IMR-90 (cell line): ENCODE measurements at regions not wholly inside any gene's neighbourhood (a gene's known extent, or its start where the extent isn't known, plus 50 kb on each side); places are given as distances from the start of the nearest gene placed in this dataset.

Experiments used
- ATAC-seq: fragments of 200-7000 bp; cut with Tn5 transposase; 2 replicates; pipeline ENCODE4 v1.9.1; 2020; ENCODE audit warnings: low read depth, mild to moderate bottlenecking, moderate library complexity
- BruUV-seq: library from RNA; stranded (reverse); fragments of 400-500 nt; replicated peaks from 2 replicates; lab custom pipeline; 2021; lab: Mats Ljungman, UMichigan
- CTCF ChIA-PET: fragments of 300-600 bp; formaldehyde crosslinking; extraction: SDS; loops from one replicate; lab custom pipeline; 2021; ENCODE audit warnings: antibody characterized with exemption; lab: Yijun Ruan, JAX
- POLR2A ChIA-PET: fragments of 300-600 bp; sonication (Branson Sonifier 250); formaldehyde crosslinking; loops from one replicate; lab custom pipeline; 2022; ENCODE audit warnings: antibody characterized with exemption; ENCODE audit not compliant: unreplicated experiment; lab: Charles Lee
- DNase-seq: peaks from one replicate; pipeline ENCODE4 v3.0.0; 2013
- H2AFZ ChIP-seq: replicated peaks from 2 replicates; pipeline ENCODE3; 2013; ENCODE audit warnings: low read length, mild to moderate bottlenecking; ENCODE audit not compliant: poor library complexity
- H2AK5ac ChIP-seq: 2 replicates; pipeline ENCODE4 v1.6.1; 2013; ENCODE audit warnings: low read depth, low read length, inconsistent platforms
- H2AK9ac ChIP-seq: replicated peaks from 2 replicates; pipeline ENCODE3; 2013; ENCODE audit warnings: mild to moderate bottlenecking, low read depth, low read length, moderate library complexity; ENCODE audit not compliant: poor library complexity
- H2BK120ac ChIP-seq: 2 replicates; pipeline ENCODE4 v1.6.1; 2013; ENCODE audit warnings: low read depth, low read length, inconsistent platforms
- H2BK15ac ChIP-seq: 3 replicates; pipeline ENCODE4 v1.6.1; 2013; ENCODE audit warnings: low read depth, low read length, inconsistent platforms
- H2BK20ac ChIP-seq: 2 replicates; pipeline ENCODE4 v1.6.1; 2013; ENCODE audit warnings: low read depth, mild to moderate bottlenecking, inconsistent platforms, low read length, moderate library complexity
- H2BK5ac ChIP-seq: 2 replicates; pipeline ENCODE4 v1.6.1; 2013; ENCODE audit warnings: mild to moderate bottlenecking, low read depth, low read length, inconsistent platforms; ENCODE audit not compliant: poor library complexity, severe bottlenecking
- H3K14ac ChIP-seq: replicated peaks from 2 replicates; pipeline ENCODE4 v1.6.1; 2013; ENCODE audit warnings: low read depth, low read length, inconsistent platforms
- H3K18ac ChIP-seq: 2 replicates; pipeline ENCODE4 v1.6.1; 2013; ENCODE audit warnings: low read depth, low read length, control low read depth
- H3K23ac ChIP-seq: 2 replicates; pipeline ENCODE4 v1.6.1; 2013; ENCODE audit warnings: low read depth, low read length, inconsistent platforms
- H3K27ac ChIP-seq: 2 replicates; pipeline ENCODE4 v1.5.1; 2013; ENCODE audit warnings: mild to moderate bottlenecking, control low read depth, low read length; ENCODE audit not compliant: insufficient read depth
- H3K27me3 ChIP-seq: 2 replicates; pipeline ENCODE4 v1.6.1; 2013; ENCODE audit warnings: low read length; ENCODE audit not compliant: control insufficient read depth, insufficient read depth
- H3K36me3 ChIP-seq: 2 replicates; pipeline ENCODE4 v1.6.1; 2013; ENCODE audit warnings: low read length, mixed read lengths; ENCODE audit not compliant: control insufficient read depth, insufficient read depth
- H3K4ac ChIP-seq: 2 replicates; pipeline ENCODE4 v1.6.1; 2013; ENCODE audit warnings: low read depth, low read length, inconsistent platforms
- H3K4me1 ChIP-seq: 2 replicates; pipeline ENCODE4 v1.6.1; 2013; ENCODE audit warnings: low read length, mixed read lengths; ENCODE audit not compliant: control insufficient read depth, insufficient read depth
- H3K4me2 ChIP-seq: 2 replicates; pipeline ENCODE4 v1.6.1; 2013; ENCODE audit warnings: low read depth, mild to moderate bottlenecking, control low read depth, low read length, moderate library complexity
- H3K4me3 ChIP-seq: 2 replicates; pipeline ENCODE4 v1.5.1; 2013; ENCODE audit warnings: low read depth, mild to moderate bottlenecking, control low read depth, low read length, moderate library complexity; ENCODE audit not compliant: insufficient read depth
- H3K56ac ChIP-seq: 2 replicates; pipeline ENCODE4 v1.6.1; 2013; ENCODE audit warnings: low read length, inconsistent platforms; ENCODE audit not compliant: insufficient read depth; ENCODE audit errors: extremely low read depth
- H3K79me1 ChIP-seq, 2 experiments: 2 replicates each; pipeline ENCODE4 v1.6.1; 2013; ENCODE audit warnings: low read length in 2 of 2, inconsistent platforms in 1 of 2, low read depth in 1 of 2
- H3K9ac ChIP-seq: 2 replicates; pipeline ENCODE4 v1.6.1; 2013; ENCODE audit warnings: low read depth, low read length, control low read depth
- H3K9me1 ChIP-seq: 2 replicates; pipeline ENCODE4 v1.6.1; 2013; ENCODE audit warnings: low read length, inconsistent platforms; ENCODE audit not compliant: insufficient read depth
- H3K9me3 ChIP-seq: 2 replicates; pipeline ENCODE4 v1.6.1; 2013; ENCODE audit warnings: low read length; ENCODE audit not compliant: control insufficient read depth, insufficient read depth
- H4K20me1 ChIP-seq: 2 replicates; pipeline ENCODE4 v1.6.1; 2013; ENCODE audit warnings: low read length, inconsistent platforms; ENCODE audit not compliant: insufficient read depth
- H4K5ac ChIP-seq: 2 replicates; pipeline ENCODE4 v1.6.1; 2013; ENCODE audit warnings: mild to moderate bottlenecking, low read depth, low read length, control low read depth
- H4K8ac ChIP-seq, 2 experiments: 2 replicates each; pipeline ENCODE4 v1.6.1; 2013; ENCODE audit warnings: low read depth in 2 of 2, low read length in 2 of 2, control low read depth in 1 of 2, inconsistent platforms in 1 of 2
- H4K91ac ChIP-seq: 2 replicates; pipeline ENCODE4 v1.6.1; 2013; ENCODE audit warnings: low read depth, low read length, inconsistent platforms; ENCODE audit not compliant: insufficient read depth
- BHLHE40 ChIP-seq: fragments of 150-350 bp; IDR thresholded peaks from 2 replicates; pipeline ENCODE4 v1.6.1; 2016; ENCODE audit warnings: mild to moderate bottlenecking, low read depth, low read length
- CEBPB ChIP-seq: IDR thresholded peaks from 2 replicates; pipeline ENCODE4 v1.6.1; 2012; ENCODE audit warnings: low read depth, low read length, improper control_type of control experiment
- CHD1 ChIP-seq: IDR thresholded peaks from 2 replicates; pipeline ENCODE4 v1.6.1; 2012; ENCODE audit warnings: low read depth, low read length, improper control_type of control experiment
- CTCF ChIP-seq: conservative IDR thresholded peaks from 2 replicates; pipeline ENCODE4 v1.5.1; 2012; ENCODE audit warnings: mild to moderate bottlenecking, low read depth, low read length, improper control_type of control experiment
- ELK1 ChIP-seq: fragments of 150-350 bp; IDR thresholded peaks from 2 replicates; pipeline ENCODE4 v1.6.1; 2016; ENCODE audit warnings: low read depth, mild to moderate bottlenecking, low read length, moderate library complexity, borderline replicate concordance
- FOS ChIP-seq: fragments of 150-350 bp; IDR thresholded peaks from 2 replicates; pipeline ENCODE4 v1.6.1; 2016; ENCODE audit warnings: low read depth, low read length
- MAFK ChIP-seq: IDR thresholded peaks from 2 replicates; pipeline ENCODE4 v1.6.1; 2012; ENCODE audit warnings: low read depth, low read length, improper control_type of control experiment
- MAZ ChIP-seq: IDR thresholded peaks from 2 replicates; pipeline ENCODE4 v1.6.1; 2012; ENCODE audit warnings: low read depth, mild to moderate bottlenecking, low read length, improper control_type of control experiment, moderate library complexity, borderline replicate concordance
- MXI1 ChIP-seq: IDR thresholded peaks from 2 replicates; pipeline ENCODE4 v1.6.1; 2012; ENCODE audit warnings: low read depth, mild to moderate bottlenecking, low read length, moderate library complexity, borderline replicate concordance
- NFE2L2 ChIP-seq: fragments of 150-350 bp; IDR thresholded peaks from 2 replicates; pipeline ENCODE4 v1.6.1; 2016; ENCODE audit warnings: low read depth, mild to moderate bottlenecking, low read length
- POLR2A ChIP-seq: IDR thresholded peaks from 2 replicates; pipeline ENCODE4 v1.6.1; 2012; ENCODE audit warnings: mild to moderate bottlenecking, low read depth, low read length
- RAD21 ChIP-seq: IDR thresholded peaks from 2 replicates; pipeline ENCODE4 v1.6.1; 2012; ENCODE audit warnings: low read length, improper control_type of control experiment
- RCOR1 ChIP-seq: IDR thresholded peaks from 2 replicates; pipeline ENCODE4 v1.6.1; 2012; ENCODE audit warnings: mild to moderate bottlenecking, low read length, improper control_type of control experiment; ENCODE audit not compliant: insufficient replicate concordance
- RFX5 ChIP-seq: IDR thresholded peaks from 2 replicates; pipeline ENCODE4 v1.8.0; 2012; ENCODE audit warnings: low read depth, mild to moderate bottlenecking, low read length, moderate library complexity
- SMC3 ChIP-seq: fragments of 150-350 bp; IDR thresholded peaks from 2 replicates; pipeline ENCODE4 v1.6.1; 2016; ENCODE audit warnings: low read depth, mild to moderate bottlenecking, antibody characterized with exemption, low read length, moderate library complexity
- USF2 ChIP-seq: fragments of 150-350 bp; IDR thresholded peaks from 2 replicates; pipeline ENCODE4 v1.6.1; 2017; ENCODE audit warnings: mild to moderate bottlenecking, antibody characterized with exemption, low read length, low read depth
- WGBS, 2 experiments: methylation state at CpG; one replicate each; pipeline versions ENCODE4 v1.1.5 to v1.1.7; 2013; ENCODE audit warnings: missing lambda C conversion rate in 2 of 2; ENCODE audit not compliant: insufficient read length in 1 of 2; ENCODE audit errors: extremely low coverage in 2 of 2; 5-methylcytosine and 5-hydroxymethylcytosine counted together
- dilution Hi-C: fragments of 300-500 bp; cut with HindIII; formaldehyde crosslinking; loops from one replicate; pipeline ENCODE4 v1.14.3; 2018; ENCODE audit warnings: low sequenced_read_pairs; ENCODE audit not compliant: unreplicated experiment
- in situ Hi-C: fragments of 300-500 bp; cut with MboI; formaldehyde crosslinking; loops from 3 replicates; pipeline ENCODE4 v1.14.3; 2019; ENCODE audit warnings: low sequenced_read_pairs, inconsistent platforms, mixed read lengths
- intact Hi-C: fragments of 100-400 bp; cut with micrococcal nuclease; formaldehyde crosslinking; loops from 2 replicates; pipeline ENCODE4 v1.10.0; 2022

- in situ Hi-C loops (no loop called here), intact Hi-C loops (no loop called here), dilution Hi-C loops (no loop called here)
- DNase-seq (no peak), ATAC-seq (no peak)
- Histone ChIP-seq H3K79me1 (no peaks in the 10 kb centered on the region), H4K5ac (no peak overlapping the region), H3K56ac (no peak overlapping the region), H3K14ac (no peak overlapping the region), H2BK15ac (no peak overlapping the region), H4K20me1 (no peaks in the 10 kb centered on the region), H2BK20ac (no peak overlapping the region), H3K4me1 (no peaks in the 10 kb centered on the region; the same call in 1 of the 2 replicates), H2BK5ac (no peak overlapping the region), H3K27ac (no peak overlapping the region), H3K9ac (no peak overlapping the region), H2AK9ac (no peak overlapping the region), H3K4me2 (no peak overlapping the region), H3K18ac (no peak overlapping the region), H4K8ac (no peak overlapping the region), H3K4me3 (no peak overlapping the region), H4K91ac (no peak overlapping the region), H3K4ac (no peak overlapping the region), H2AK5ac (no peak overlapping the region), H3K9me1 (no peaks in the 10 kb centered on the region), H3K23ac (no peak overlapping the region), H2BK120ac (no peak overlapping the region), H3K36me3 (no peaks in the 10 kb centered on the region), H3K27me3 (no peaks in the 10 kb centered on the region), H3K9me3 (peaks cover 4% of the 10 kb centered on the region; the same call in 1 of the 2 replicates), H2AFZ (no peak overlapping the region)
- no TSS peak for BruUV-seq
- POLR2A ChIA-PET, result no interaction called here
- no peak for TF ChIP-seq RAD21
- no peak for TF ChIP-seq CTCF
- TF ChIP-seq USF2, result no peak
- TF ChIP-seq NFE2L2, result no peak
- no peak for TF ChIP-seq CEBPB
- no peak for TF ChIP-seq RFX5
- no peak for TF ChIP-seq POLR2A
- no peak for TF ChIP-seq MAZ
- TF ChIP-seq BHLHE40, result no peak
- TF ChIP-seq CHD1, result no peak
- TF ChIP-seq SMC3, result no peak
- no peak for TF ChIP-seq MAFK
- TF ChIP-seq FOS, result no peak
- TF ChIP-seq MXI1, result no peak
- TF ChIP-seq ELK1, result no peak
- no peak for TF ChIP-seq RCOR1
- no CpG with 5 or more reads among the region's 8 CpGs for WGBS, 2 experiments
- CTCF ChIA-PET, result no interaction called here
Observed at GRCh38 chr2:67896076-67896475, 166.7 kb downstream of the C1D start.
